HG03159 (cell line): ENCODE measurements at regions not wholly inside any gene's neighbourhood (a gene's known extent, or its start where the extent isn't known, plus 50 kb on each side); places are given as distances from the start of the nearest gene placed in this dataset.

Source experiments
- ATAC-seq: cut with Tn5 transposase; IDR thresholded peaks from one replicate; pipeline ENCODE4 v1.9.1; 2021; ENCODE audit warnings: mild to moderate bottlenecking, moderate library complexity; ENCODE audit not compliant: unreplicated experiment

DNA sequence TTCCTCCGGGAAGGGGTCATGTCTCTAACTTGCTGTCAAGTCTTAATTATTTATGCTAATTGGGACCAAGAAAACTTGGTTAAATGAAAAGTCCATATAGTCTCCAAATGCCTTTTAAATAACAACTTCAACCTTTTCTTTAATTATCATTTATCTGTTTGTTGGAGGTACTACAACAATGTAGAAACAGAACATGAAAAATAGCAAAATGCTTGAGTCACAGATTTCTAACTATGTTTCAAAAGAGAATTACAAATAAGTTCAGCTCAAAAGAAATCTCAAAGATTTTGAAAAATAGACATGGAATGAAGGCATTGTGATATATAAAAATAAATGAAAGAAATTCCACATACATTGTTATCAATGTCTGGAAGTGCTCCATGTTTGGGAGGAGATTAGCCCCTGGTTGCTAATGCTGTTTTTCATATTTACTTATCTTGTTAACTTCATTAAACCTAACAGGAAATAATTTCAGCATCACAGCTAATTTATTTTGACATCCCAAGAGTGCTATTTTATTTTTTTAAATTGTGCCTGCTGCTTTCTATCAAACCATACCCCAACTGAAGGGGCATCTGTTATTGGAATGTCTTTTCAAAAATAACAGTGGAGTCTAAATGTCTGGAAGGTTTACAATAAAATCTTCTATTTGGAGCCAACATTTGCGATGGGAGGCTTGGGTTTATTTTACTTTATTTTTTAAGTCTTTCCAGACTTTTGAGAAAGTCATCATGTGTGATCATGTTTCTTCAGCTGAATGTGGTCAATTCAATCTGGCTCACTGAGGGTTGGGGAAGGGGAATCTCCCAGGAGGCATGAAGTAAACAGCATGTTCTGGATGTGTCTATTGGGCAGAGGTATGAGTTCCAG is 53.1 kb upstream of the ANKRD55 start:
- no peak for ATAC-seq

DNA sequence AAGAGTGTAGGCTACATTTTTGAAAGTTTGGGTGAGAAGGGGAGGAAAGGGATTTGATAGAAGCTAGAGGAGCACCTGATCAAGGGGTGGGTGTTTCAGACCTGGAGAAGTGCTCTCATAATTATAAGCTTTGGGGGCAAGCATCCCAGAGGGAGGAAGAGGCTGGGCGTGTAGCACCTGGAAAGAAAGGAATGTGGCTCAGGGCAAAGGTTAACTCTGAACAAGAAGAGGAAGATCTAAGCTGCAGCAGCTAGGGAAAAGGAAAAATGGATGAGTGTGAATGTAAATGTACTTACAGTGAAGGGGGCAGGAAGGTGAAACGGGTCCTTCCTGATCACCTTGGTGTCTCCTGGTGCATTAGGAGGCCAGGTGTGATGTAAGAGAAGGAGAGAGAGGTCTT is 49.8 kb upstream of the ANKRD55 start:
- ATAC-seq, result no peak
